ENCODE measurements at regions not wholly inside any gene's neighbourhood (a gene's known extent, or its start where the extent isn't known, plus 50 kb on each side); places are given as distances from the start of the nearest gene placed in this dataset.
"Not testable (repeated sequence)": the region's sequence is repeated elsewhere in the genome, so short reads cannot be mapped to it uniquely, and the experiment has no call there.

DNA sequence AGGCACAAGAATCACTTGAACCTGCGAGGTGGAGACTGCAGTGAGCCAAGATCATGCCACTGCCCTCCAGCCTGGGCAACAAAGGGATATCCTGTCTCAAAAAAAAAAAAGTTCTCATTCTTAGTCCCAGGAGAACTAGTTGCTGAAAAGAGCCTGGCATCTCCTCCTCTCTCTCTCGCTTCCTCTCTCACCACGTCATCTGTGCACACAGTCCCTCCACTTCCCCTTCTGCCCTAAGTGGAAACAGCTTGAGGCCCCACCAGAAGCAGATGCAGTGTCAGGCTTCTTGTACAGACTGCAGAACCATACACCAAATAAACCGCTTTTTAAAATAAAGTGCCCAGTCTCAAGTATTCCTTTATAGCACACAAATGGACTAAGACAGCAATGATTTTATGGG lies 175.3 kb downstream of the NPIPA8 start:
- intact Hi-C loops (cut with DNase I); DNase-seq: not testable (repeated sequence)

DNA sequence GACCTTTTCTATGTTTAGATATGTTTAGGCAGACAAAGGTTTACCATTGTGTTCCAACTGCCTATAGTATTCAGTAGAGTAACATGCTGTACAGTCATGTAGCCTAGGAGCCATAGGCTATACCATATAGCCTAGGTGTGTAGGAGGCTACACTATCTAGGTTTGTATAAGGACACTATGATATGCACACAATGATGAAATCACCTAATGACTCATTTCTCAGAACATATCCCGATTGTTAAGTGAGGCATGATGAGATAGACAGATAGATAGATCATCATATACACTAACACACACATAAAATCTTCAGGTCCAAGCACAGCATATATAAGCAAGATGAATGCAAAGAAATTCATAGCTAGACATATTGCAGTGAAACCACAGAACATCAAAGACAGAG lies 177.4 kb downstream of the NPIPA8 start:
- intact Hi-C loops (cut with DNase I); DNase-seq: not testable (repeated sequence)

DNA sequence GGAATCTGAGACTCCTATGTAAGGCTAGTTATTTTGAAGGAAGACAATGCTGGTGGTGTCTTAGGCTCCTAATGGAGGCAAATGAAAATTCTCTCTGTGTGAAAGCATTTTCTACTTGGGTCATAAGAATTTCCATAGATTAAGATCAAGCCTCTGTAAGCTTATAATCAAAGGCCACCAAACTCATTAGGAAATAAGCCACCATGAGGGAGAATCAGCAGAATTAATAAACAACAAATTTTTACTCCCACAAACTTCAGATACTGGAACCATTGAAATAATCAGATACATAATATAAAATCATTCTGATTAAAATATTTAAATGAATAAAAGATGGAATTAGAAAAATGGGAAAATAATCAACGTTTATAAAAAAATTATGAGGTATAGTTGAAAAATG lies 178.7 kb downstream of the NPIPA8 start:
- DNase-seq; intact Hi-C loops (cut with DNase I): not testable (repeated sequence)

DNA sequence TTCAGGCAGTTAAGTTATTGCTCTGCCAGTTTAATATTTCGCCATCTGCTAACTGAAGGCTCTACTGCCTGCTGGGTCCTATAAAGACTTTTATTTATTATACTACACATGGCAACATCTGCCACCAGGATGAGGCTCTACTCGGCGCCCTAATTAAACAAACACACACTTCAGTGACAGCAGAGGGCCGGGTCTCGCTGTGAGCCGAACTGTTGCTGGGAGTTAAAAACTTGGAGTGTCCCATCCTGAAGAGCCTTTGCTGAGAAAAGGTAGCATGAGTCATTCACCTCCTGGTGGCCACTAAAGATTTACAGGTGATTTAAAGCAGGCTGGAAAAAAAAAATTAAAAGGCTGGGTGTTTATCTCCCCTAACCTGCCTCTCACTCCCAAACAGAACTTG lies 183.7 kb downstream of the NPIPA8 start:
- intact Hi-C loops (cut with DNase I): not testable (repeated sequence)

DNA sequence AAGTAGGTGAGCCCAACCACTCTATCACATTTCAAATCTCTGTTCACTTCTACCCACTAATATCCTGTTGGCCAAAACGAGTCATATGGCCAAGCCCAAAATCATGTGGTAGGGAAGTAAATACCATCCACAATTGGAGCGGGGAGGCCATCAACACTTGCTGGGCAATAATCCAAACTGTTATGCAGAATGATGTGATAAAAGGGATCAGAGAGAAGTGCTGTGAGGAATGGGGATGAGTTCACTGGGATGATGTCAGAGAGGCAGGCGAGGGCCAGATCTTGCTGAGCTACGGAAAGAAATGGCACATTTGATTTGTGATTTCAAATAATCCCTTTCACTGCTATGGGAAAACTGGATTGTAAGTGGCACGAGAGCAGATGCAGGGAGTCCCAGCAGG lies 188.4 kb downstream of the NPIPA8 start:
- intact Hi-C loops (cut with DNase I); DNase-seq: not testable (repeated sequence)

More for the DNA sequence above, 183.7 kb downstream of the NPIPA8 start:
- DNase-seq: not testable (repeated sequence)

DNA sequence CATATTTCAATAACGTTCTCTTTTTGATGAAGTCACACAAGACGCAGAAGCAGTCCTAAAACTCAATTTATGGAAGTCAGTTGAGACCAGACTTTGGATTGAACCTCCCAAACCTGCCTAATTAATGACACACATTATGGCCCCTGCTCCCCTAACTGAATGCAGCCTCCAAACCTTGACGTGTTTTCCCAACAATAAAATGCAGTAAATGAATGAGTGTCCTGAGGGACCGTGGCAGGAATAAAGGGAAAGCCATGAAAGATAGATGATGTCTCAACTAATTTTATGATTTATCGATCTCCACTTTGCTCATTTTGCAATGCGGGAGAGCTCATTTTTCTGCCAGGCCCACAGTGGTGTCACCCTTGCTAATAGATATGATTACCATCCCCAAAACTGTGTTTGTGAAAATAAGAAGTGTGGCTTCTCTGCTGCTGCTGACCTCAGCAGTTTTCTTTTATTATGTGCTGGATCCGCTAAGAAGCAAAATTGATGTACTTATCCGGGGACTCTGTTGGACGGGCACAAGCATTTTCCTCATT lies 189.9 kb downstream of the NPIPA8 start:
- intact Hi-C loops (cut with DNase I); DNase-seq: not testable (repeated sequence)

DNA sequence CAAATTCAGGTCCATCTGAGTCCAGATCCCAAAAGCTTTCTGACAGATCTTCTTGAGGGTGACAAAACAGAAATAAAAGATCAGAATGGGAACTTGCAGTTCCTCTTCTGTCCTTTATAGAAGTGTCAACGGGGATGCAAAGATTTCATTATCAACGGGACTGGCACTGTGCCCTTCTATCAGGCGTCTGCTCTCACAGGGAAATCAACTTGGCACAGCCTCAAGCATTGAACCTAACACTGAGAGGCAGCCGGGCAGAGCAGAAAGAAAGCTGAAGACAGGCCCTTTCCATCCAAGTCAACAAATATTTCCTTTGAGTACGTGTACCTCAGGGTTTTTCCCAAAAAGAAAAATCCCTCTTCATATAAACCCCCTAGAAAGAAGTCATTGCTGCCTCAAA lies 194.5 kb downstream of the NPIPA8 start:
- DNase-seq; intact Hi-C loops (cut with DNase I): not testable (repeated sequence)

DNA sequence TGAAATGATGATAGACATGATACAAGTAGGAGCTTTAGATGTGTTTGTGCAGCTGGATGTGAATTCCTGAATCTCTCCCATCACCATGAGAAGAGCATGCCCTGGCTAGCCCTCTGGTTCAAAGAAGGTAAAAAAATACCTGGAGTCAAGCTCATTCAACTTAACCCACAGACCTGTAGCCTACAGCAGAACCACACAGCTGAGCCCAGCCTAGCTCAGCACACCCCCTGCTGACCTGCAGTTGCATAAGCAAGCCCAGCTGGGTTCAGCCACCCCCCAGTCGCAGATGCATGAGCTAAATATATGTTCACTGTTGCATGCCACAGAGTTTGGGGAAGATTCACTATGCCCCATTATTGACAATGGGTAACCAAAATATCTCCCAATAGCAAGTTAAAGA lies 200.2 kb downstream of the NPIPA8 start:
- DNase-seq; intact Hi-C loops (cut with DNase I): not testable (repeated sequence)

DNA sequence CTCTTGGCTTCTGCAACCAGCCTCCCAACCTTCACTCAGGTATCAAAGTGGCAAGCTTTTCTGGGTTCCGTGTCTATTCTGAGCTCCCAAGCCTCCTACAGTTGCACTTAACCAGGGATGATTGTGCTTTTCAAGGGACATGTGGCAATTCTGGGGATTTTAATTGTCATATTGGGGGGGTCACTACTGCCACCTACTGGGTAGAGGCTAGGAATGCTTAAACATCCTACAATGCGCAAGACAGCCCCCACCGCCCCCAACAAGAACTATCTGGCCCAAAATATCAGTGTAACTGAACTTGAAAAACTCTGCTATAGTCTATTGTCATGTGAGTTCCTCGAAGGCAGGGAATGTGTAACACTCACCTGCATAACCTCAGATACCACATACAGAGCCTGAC lies 201.5 kb downstream of the NPIPA8 start:
- DNase-seq; intact Hi-C loops (cut with DNase I): not testable (repeated sequence)

DNA sequence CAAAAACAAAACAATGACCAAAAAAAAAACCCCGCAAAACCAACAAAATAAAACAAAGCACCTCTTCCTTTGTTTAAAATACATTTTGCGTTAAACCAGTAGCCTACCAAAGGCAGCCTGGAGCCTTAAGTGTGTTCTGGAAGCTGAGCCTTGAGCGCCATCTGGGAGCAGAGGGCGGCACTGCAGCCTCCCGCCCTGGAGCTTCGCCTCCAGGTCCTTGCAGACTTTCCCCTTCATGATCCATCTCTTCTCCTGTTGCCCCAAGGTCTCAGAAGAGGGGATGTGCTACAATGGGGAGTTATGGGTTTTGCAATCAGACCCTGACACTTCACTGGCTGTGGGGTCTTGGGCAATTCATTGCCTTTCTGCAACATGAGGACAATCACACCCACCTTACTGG lies 204.9 kb downstream of the NPIPA8 start:
- intact Hi-C loops (cut with DNase I); DNase-seq: not testable (repeated sequence)

DNA sequence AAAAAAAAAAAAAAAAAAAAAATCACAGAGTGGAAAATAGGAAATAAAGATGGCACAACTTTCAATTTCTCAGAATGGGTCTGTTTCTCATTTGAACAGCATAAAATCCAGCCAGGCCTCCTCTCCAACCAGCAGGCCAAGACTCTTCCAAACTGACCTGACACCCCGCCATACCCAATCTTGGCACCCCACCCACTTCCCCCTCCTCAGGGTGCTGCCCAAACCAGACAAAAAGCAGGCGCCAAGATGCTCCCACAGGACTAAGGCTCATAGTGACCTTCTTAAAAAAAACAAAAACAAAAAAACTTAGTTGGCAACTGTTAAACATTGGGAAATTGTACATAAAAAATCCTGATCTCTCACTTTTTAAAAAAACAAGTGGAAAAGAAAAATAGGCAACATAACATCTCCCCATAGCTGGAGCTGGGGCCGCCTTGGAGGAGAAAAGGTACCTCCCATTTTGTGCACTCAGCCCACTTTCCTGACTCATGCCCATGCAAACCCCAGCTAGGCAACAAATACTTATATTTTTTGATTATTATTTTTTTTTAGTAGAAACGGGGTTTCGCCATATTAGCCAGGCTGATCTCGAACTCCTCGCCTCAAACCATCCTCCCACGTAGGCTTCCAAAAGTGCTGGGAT lies 205.9 kb downstream of the NPIPA8 start:
- peak in 1 of 42 donors; percentile 5 for DNase-seq
- intact Hi-C loops (cut with DNase I): not testable (repeated sequence)

DNA sequence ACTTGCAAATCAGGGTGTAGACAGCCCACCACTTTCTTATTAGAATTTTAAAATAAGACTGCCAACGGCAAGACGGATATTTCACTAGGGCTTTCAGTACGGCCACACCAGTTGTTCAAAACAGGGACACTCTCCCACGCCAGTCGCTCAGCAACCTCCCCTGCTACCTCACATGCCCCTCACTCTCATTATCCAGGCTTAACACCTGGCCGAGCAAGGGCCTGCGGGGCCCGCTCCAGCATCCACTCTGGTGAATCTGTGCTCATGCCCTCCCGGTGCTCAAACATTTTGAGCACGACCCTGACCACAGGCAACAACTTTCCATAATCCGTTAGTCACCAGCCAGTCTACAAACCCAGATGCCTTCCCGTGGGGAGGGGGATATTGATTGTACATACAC lies 209.5 kb downstream of the NPIPA8 start:
- intact Hi-C loops (cut with DNase I); DNase-seq: not testable (repeated sequence)

DNA sequence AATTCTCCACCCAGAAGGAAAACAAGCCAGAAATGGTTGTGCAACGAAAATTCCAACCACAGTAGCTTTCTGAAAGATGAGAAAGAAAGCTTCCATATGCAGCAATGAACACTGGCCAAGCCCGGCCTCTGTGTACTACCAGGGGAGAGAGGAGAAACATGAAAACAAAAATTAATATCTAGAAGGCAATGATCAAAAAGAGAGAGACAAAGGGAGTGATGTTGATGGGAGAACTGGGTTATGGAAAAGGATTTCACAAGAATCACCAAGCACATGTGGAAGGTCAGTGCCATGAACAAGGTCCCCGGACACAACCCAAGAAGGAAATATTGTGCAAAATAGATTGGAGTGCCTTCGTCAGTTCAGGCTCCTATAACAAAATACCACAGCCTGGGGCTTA lies 217.4 kb downstream of the NPIPA8 start:
- DNase-seq; intact Hi-C loops (cut with DNase I): not testable (repeated sequence)

DNA sequence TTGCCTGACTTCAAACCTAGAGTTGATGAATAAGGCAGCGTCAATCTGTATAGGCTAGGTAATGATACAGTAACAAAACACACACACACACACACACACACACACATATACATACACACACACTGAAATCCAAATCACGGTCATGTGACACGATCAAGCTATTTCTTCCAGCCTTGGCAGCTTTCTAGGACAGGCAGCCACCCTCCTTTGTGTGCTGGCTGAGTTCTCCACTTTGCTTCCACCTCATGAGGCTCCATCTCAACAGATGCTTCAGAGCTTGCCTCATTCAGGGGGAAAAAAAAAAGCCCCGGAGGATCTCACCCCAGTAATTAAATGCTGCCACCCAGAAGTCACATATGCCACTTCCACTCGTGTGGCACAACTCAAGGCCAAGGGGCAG lies 217.9 kb downstream of the NPIPA8 start:
- intact Hi-C loops (cut with DNase I); DNase-seq: not testable (repeated sequence)

DNA sequence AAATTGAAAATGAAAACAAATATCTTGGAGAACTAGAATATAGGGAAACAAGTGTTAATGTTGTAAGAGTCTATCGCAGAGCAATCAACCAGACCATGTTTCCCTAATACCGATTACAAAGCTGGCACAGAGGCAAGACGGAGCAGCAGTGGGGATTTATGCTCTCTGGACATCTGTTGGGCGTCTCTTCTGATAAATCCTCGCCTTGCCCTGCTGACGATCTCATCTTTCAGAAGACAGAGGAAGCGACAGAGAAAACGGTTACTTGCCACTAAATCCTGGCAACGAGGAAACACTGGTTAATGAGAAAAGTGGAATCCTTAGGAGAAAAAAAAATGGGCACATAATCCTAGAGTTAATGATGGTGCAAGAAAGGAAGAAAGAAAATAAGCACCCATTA lies 218.5 kb downstream of the NPIPA8 start:
- intact Hi-C loops (cut with DNase I); DNase-seq: not testable (repeated sequence)

DNA sequence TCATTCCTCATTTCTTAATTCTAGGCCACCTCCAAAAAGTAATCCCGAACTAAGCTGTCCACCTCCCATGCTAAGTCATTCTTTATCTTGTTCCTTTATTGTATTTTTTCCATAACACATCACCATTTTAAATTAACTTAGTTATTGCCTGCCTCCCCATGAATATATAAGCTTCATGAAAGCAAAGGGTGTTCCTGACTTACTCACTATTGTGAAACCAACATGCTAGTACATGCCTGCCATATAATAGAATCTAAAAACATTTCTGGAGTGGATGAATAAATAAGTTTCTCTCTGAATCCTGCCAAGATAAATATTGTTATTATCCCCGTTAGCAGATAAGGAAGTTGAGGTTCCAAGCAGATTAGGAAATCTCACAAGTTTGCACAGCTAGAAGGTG lies 232.1 kb downstream of the NPIPA8 start:
- intact Hi-C loops (cut with DNase I); DNase-seq: not testable (repeated sequence)

DNA sequence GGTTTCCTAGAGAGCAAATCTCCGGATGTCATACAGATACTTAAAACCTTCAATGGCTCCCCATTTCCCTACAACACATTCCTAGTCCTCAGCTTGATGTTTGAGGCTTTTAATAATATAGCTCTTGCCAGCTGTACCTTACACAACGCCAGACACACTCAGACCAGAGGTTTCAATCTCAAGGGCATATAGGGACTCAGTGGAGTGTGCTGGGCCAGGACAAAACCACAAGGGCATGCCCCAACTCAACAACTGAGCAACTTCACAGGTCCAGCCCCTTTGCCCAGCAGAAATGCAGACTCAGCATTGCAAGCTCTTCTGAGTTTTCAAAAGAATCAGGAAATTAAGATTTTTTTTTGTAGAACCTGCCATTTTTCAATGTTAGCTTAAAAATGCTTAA lies 235.5 kb downstream of the NPIPA8 start:
- intact Hi-C loops (cut with DNase I): not testable (repeated sequence)

DNA sequence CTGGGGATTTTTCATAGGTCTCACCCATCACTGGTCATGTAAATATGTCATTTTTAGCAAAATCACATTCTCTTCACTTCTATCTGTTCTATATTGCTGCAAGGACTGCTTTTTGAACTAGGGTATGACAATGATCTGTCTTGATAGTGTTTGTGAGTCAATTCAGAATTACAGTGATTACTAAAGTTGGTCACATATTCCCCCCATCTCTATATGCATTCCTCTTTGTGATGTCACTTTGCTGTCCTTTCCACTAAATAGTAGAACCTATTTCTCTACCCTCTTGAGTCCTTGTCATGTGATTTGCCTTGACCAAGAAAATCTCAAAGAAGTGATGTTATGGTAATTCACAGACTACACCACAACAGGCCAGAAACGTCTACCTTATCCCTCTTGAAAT lies 243.9 kb downstream of the NPIPA8 start:
- DNase-seq; intact Hi-C loops (cut with DNase I): not testable (repeated sequence)

More for the DNA sequence above, 235.5 kb downstream of the NPIPA8 start:
- DNase-seq: not testable (repeated sequence)

DNA sequence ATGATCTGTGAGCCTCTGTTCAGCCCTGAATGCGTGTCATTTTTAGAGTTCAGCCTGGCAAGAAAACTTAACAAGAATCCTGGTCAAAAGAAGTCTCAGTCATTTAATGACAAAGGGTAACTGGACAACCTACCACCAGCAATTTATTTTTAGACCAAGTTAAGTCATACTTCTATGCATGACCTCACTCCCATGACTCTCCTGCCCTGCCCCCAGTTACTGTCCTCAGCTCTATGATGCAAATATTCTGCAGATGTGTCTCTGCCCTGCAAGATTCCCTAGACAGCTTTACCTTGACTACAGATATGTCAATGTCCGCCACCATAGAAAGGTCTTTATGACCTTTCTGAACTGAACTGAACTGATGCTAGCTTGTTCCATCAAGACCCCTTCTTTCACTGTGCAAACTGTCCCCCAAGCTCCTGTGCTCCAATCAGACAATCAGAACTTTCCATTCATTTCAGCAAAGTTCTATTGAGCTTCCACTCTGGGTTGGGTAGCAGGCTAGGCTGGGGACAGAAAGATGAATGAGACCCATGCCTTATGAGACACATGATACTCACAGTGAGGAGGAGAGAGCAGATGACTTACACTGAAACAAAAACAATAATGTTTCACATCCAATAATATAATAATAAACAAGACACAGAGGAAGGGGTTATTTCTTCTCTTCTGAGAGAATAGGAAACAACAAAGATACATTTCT lies 255.7 kb downstream of the NPIPA8 start:
- DNase-seq; intact Hi-C loops (cut with DNase I): not testable (repeated sequence)

DNA sequence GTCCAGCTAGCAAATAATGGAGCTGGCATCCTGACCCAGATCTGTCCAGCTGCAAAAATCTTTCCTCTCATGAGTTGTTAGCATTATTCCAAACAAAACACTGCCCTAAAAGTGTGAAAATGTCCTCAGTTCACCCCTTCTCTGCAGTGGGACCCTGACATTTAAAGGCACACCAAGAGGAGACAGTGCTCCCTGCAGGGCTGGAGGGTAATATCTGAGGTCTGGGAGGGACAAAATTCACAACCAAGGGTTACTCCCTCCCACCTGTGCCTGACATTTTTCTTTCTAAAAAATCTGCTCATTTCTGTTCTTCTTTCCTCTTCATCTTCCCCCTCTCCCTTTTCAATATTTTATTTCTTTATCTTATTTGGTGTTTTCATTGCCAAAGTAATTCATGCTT lies 258.6 kb downstream of the NPIPA8 start:
- intact Hi-C loops (cut with DNase I); DNase-seq: not testable (repeated sequence)

All from head of caudate nucleus (tissue), 42 donors.